ENCODE measurements at regions not wholly inside any gene's neighbourhood (a gene's known extent, or its start where the extent isn't known, plus 50 kb on each side); places are given as distances from the start of the nearest gene placed in this dataset.
"Not testable (repeated sequence)": the region's sequence is repeated elsewhere in the genome, so short reads cannot be mapped to it uniquely, and the experiment has no call there.

- H3K4me3 ChIP-seq (ENCODE audit: low read depth, low read length); DNase-seq (ENCODE audit: low read depth): not testable (repeated sequence)
Observed at GRCh38 chr2:37722971-37723370, 51.5 kb upstream of the CDC42EP3 start.

- H3K4me3 ChIP-seq (ENCODE audit: low read depth, low read length), result no peak overlapping the region
- DNase-seq (ENCODE audit: low read depth), result no peak
Observed at GRCh38 chr2:37730037-37730818, 58.8 kb upstream of the CDC42EP3 start.

DNA sequence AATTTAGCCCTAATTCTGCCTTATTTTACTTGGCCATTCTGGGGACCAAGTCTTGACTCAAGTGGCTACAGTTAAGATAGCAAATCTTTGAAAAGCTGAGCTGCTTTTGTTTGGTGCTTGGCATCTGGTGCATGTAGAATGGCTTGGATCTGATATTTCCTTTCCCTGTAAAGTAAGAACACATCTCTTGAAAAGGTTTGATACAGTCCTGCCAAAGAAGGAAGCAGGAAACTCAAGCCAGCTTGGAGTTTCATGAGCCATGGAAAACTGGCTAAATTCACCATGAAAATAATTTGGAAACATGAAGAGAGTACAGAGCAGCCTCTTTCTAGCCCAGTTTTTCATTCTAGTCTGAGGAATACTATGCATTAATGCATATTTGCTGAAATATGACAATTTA, 61.0 kb upstream of the CDC42EP3 start:
- DNase-seq (ENCODE audit: low read depth); H3K4me3 ChIP-seq (ENCODE audit: low read depth, low read length): not testable (repeated sequence)

DNA sequence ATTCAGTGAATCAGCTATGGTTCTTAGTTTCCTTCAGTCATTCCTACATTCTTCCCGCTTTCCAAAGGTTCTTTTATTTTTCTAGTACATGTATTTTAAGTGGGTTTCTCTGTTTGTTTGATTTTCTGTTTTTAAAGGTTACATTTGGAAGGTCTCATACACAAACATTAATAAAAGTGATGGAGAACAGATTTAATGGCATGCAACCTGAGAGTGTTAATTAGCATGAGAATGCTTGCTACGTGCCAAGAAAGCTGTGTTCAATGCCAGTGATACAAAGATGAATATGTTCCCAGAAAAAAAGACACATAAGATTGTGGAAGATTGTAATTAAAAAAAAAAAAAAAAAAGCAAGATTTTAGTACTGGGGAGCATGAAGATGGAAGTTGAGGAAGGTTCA, 61.8 kb upstream of the CDC42EP3 start:
- H3K4me3 ChIP-seq (ENCODE audit: low read depth, low read length), result no peak overlapping the region

DNA sequence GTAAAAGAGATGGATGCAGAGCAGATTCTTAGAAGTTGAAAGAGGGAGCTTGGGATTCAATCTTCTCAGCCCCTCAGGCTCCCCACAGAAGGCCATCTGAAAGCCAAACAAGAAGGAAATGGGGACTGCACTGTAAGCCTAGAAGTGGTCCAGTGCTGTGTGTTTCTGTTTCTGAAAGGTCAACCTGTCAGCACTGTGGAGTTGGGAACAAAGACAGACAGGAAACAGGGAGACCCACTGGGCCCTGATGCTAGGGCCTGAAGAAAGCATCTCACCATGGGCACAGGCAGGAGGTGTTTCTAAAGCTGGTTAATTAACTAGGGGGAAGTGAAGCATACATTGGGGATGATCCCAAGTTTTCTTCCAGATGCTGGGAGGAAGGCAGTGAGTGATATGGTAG, 62.5 kb upstream of the CDC42EP3 start:
- DNase-seq (ENCODE audit: low read depth); H3K4me3 ChIP-seq (ENCODE audit: low read depth, low read length): not testable (repeated sequence)

More for the DNA sequence above, 61.8 kb upstream of the CDC42EP3 start:
- no peak for DNase-seq (ENCODE audit: low read depth)

DNA sequence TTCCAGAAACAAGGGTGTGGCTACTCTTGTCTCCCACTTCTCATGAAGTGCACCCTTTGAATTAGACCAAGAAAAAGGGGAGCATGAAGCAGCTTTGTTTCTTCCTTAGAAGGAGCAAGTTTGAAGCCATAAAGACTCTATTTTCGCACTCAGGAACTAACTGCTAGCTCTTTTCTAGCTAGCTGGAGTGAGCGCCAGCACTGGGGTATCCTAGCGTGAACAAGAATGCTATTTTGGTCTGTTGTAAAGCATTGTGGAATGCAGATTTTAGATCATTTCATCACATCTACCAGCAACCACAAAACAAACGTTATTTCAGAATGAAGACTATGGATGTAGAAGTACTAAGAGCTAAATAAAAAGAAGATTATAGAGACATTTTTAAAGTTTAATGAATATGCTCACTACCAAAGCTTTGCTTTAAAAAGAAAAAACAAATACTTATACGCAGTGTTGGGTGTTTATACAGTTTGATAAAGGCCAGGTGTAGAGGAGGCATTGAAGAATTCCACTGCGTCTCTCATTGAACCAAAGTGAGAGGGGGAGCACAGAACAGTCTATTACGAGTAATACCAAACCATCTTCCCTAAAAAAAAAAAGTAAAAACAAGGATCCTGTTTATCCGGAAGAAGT, 63.6 kb upstream of the CDC42EP3 start:
- peak; percentile 41 for DNase-seq (ENCODE audit: low read depth)
- H3K4me3 ChIP-seq (ENCODE audit: low read depth, low read length), result not testable (repeated sequence)

DNA sequence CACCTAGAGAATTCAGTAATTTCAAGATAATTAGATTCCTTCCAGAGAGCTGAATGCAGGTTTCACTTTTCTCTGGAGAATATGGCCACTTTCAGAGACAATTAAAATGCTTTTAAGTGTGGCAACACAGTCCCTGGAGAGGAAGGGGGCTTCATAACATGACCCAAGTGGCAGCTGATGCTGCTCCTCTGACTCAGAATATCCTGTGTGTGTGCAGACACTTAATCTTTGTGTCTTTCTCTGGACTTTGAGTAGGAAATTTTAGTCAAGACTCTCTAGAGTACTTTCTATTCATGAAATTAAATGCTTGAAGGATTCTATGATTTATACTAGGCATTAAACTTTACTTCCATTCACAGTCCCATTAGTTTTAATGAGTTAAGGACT, 64.1 kb upstream of the CDC42EP3 start:
- not testable (repeated sequence) for H3K4me3 ChIP-seq (ENCODE audit: low read depth, low read length)

GRCh38 chr2:37737507-37737906, 66.1 kb upstream of the CDC42EP3 start:
- no peak overlapping the region for H3K4me3 ChIP-seq (ENCODE audit: low read depth, low read length)
- DNase-seq (ENCODE audit: low read depth), result no peak

More for the DNA sequence above, 64.1 kb upstream of the CDC42EP3 start:
- DNase-seq (ENCODE audit: low read depth), result not testable (repeated sequence)

GRCh38 chr2:37738266-37738885, 66.9 kb upstream of the CDC42EP3 start:
- DNase-seq (ENCODE audit: low read depth), result no peak
- H3K4me3 ChIP-seq (ENCODE audit: low read depth, low read length), result no peak overlapping the region

- no peak for DNase-seq (ENCODE audit: low read depth)
- no peak overlapping the region for H3K4me3 ChIP-seq (ENCODE audit: low read depth, low read length)
Observed at GRCh38 chr2:37739153-37739552, 67.7 kb upstream of the CDC42EP3 start.

DNA sequence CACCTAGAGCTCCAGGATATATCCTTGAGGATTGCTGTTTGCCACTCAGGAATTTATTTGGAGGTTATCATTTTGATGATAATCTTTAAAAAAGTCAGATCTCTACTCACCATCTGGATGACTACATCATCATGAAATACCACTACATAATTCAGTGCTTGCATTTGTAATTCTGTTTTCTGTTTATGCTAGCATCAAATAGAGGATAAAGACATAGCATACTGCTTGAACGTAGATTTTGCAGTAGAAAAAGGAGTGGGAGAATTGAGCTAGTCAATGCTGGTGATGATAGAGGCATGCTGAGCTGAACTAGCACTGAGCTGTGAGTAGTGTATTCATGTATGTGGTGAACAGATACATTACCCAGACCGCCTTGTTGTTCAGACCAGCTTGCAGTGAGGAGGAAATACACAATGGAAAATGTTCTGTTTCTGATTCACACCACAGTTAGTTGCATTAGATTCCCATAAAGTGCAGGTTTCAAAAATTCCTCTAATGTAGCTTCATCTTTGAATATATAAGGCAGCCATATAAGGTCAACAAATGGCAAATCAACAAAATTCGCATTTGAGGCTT, 68.8 kb upstream of the CDC42EP3 start:
- DNase-seq (ENCODE audit: low read depth), result no peak

DNA sequence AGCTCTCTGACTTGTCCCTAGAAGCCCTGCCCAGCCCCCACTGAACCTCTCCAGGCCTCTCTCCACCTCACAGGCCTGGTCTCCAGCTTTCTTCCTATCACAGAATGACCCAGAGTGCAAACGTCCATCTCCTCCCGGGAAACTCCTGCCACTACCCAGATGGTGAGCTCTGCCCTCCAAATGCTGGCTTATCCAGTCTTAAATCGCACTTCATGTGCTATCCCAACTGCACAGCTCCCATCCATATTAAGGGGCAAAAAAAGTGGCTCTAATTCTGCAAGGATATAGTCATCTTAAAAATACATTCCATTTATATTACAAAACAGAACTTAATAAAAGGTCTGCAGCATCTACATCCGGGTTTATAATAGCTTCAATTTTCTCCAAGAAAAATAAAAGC, 70.8 kb upstream of the CDC42EP3 start:
- no peak for DNase-seq (ENCODE audit: low read depth)

More for the DNA sequence above, 68.8 kb upstream of the CDC42EP3 start:
- H3K4me3 ChIP-seq (ENCODE audit: low read depth, low read length), result no peak overlapping the region

GRCh38 chr2:37744010-37744409, 72.6 kb upstream of the CDC42EP3 start:
- H3K4me3 ChIP-seq (ENCODE audit: low read depth, low read length), result no peak overlapping the region
- DNase-seq (ENCODE audit: low read depth), result no peak

More for the DNA sequence above, 70.8 kb upstream of the CDC42EP3 start:
- no peak overlapping the region for H3K4me3 ChIP-seq (ENCODE audit: low read depth, low read length)

- not testable (repeated sequence) for H3K4me3 ChIP-seq (ENCODE audit: low read depth, low read length); DNase-seq (ENCODE audit: low read depth)
Observed at GRCh38 chr2:37744961-37745360, 73.5 kb upstream of the CDC42EP3 start.

GRCh38 chr2:37746011-37746410, 74.6 kb upstream of the CDC42EP3 start:
- not testable (repeated sequence) for H3K4me3 ChIP-seq (ENCODE audit: low read depth, low read length); DNase-seq (ENCODE audit: low read depth)

DNA sequence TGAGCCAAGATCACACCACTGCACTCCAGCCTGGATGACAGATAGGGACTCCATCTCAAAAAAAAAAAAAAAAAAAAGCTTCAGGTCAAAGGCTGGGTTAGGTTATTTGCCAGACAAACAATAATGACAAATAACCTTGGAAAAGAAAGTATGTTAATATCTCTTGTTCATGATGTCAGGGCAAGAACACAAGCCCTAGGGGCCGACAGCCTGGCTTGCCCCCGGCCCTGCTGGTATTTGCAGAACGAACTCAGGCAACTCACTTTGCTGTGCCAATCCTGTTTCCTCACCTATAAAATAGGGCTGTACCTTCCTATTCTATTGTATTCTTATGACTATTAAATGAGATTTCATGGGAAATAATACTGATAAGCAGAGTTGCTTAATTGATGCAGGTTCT, 75.4 kb upstream of the CDC42EP3 start:
- no peak for DNase-seq (ENCODE audit: low read depth)

DNA sequence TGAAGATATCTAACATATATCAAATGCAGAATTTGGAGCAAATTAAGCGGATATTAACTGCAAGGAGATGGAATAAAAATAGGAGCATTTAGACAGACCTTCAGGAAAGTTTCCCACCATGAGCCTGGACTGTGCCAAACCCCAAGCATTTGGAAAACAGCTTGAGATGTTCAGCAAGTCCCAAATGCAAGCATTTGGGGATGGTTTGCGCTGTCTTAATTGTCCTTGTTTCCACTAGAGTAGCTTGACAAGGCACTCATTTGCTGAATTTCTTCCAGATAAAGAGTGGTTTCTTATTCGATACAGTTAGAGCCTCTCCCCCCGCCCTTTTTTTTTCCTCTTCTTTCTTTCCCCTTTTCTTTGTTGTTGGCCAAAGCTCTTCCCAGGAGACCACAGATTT, 77.1 kb upstream of the CDC42EP3 start:
- no peak overlapping the region for H3K4me3 ChIP-seq (ENCODE audit: low read depth, low read length)
- DNase-seq (ENCODE audit: low read depth), result no peak

More for the DNA sequence above, 75.4 kb upstream of the CDC42EP3 start:
- H3K4me3 ChIP-seq (ENCODE audit: low read depth, low read length), result no peak overlapping the region

DNA sequence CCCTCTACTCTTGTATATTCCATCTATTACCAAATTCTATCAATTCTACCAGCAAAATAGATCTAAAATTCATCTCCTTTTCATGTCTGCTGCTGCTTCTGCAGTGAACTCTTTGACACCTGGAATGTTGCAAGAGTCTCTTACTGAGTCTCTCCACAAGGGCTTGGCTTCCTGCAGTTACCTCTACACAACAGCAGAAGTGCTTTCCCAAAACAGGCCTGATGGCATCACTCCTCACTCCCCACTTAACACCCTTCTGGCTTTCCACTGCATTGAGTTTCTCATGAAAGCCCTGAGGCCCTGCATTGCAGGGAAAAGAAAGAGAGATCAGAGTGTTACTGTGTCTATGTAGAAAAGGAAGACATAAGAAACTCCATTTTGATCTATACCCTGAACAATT, 78.8 kb upstream of the CDC42EP3 start:
- DNase-seq (ENCODE audit: low read depth); H3K4me3 ChIP-seq (ENCODE audit: low read depth, low read length): not testable (repeated sequence)

- no peak for DNase-seq (ENCODE audit: low read depth)
- no peak overlapping the region for H3K4me3 ChIP-seq (ENCODE audit: low read depth, low read length)
Observed at GRCh38 chr2:37752766-37753165, 81.3 kb upstream of the CDC42EP3 start.

GRCh38 chr2:37753758-37754157, 82.3 kb upstream of the CDC42EP3 start:
- no peak overlapping the region for H3K4me3 ChIP-seq (ENCODE audit: low read depth, low read length)
- no peak for DNase-seq (ENCODE audit: low read depth)
